ENCODE measurements at regions not wholly inside any gene's neighbourhood (a gene's known extent, or its start where the extent isn't known, plus 50 kb on each side); places are given as distances from the start of the nearest gene placed in this dataset.

DNA sequence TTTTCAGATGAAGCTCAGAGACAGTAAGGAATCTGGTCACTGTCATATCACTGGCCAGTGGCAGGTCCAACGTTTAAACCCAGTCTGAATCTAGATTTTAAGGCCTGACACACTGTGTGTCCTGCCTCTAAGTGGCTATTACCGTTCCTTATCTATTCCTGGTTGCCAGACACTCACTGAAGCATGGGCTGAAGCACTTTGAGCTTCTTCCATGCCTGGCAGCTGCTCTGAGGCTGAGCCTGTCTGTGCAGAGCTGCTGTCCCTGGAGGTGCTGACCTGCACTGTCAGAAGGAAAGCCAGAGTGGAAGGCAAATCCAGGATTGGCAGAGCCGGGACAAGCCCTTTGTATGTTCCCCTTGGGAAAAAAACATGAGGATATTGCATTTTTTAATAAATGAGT, 109.2 kb upstream of the SLC7A1 start:
- no peaks in the 10 kb centered on the region for H3K4me1 ChIP-seq (ENCODE audit: insufficient read depth)
- no peak overlapping the region for H2AFZ ChIP-seq
- H3K4me2 ChIP-seq = no peak overlapping the region
- H3K9me3 ChIP-seq (ENCODE audit: low read depth) = no peaks in the 10 kb centered on the region
- no peaks in the 10 kb centered on the region for H3K27me3 ChIP-seq
- TF ChIP-seq CTCF (IDR thresholded peaks at IDR 0.05; ENCODE audit: poor library complexity) (no peak), EZH2 (IDR thresholded peaks at IDR 0.05; ENCODE audit: borderline replicate concordance) (no peak), EZH2phosphoT487 (IDR thresholded peaks at IDR 0.05; ENCODE audit: low read depth, severe bottlenecking, unreplicated experiment) (no peak)
- H3K36me3 ChIP-seq (replicated peaks; ENCODE audit: insufficient read depth, low read depth) = no peaks in the 10 kb centered on the region
- no peak overlapping the region for H3K4me3 ChIP-seq
- no peak for DNase-seq (ENCODE audit: low spot score)
- 22% methylated on average over 3 of the region's 3 CpGs for WGBS (ENCODE audit: low lambda C conversion rate, missing lambda C conversion rate)
- H3K9me2 ChIP-seq (replicated peaks; ENCODE audit: insufficient read depth) = no peaks in the 10 kb centered on the region
- H3K79me2 ChIP-seq = no peaks in the 10 kb centered on the region
- H4K20me1 ChIP-seq (ENCODE audit: insufficient read depth, poor library complexity, severe bottlenecking) = no peaks in the 10 kb centered on the region
- no peak overlapping the region for H3K27ac ChIP-seq

GRCh38 chr13:29703421-29703820, 107.9 kb upstream of the SLC7A1 start:
- no peak overlapping the region for H2AFZ ChIP-seq
- DNase-seq (ENCODE audit: low spot score) = no peak
- no peaks in the 10 kb centered on the region for H3K4me1 ChIP-seq (ENCODE audit: insufficient read depth)
- TF ChIP-seq EZH2 (IDR thresholded peaks at IDR 0.05; ENCODE audit: borderline replicate concordance) (no peak), EZH2phosphoT487 (IDR thresholded peaks at IDR 0.05; ENCODE audit: low read depth, severe bottlenecking, unreplicated experiment) (no peak), CTCF (IDR thresholded peaks at IDR 0.05; ENCODE audit: poor library complexity) (no peak)
- no peak overlapping the region for H3K4me2 ChIP-seq
- H3K4me3 ChIP-seq = no peak overlapping the region
- no peaks in the 10 kb centered on the region for H3K36me3 ChIP-seq (replicated peaks; ENCODE audit: insufficient read depth, low read depth)
- 65% methylated on average over 4 of the region's 4 CpGs for WGBS (ENCODE audit: low lambda C conversion rate, missing lambda C conversion rate)
- no peaks in the 10 kb centered on the region for H3K79me2 ChIP-seq
- no peaks in the 10 kb centered on the region for H4K20me1 ChIP-seq (ENCODE audit: insufficient read depth, poor library complexity, severe bottlenecking)
- H3K9me2 ChIP-seq (replicated peaks; ENCODE audit: insufficient read depth) = no peaks in the 10 kb centered on the region
- H3K27me3 ChIP-seq = no peaks in the 10 kb centered on the region
- no peak overlapping the region for H3K27ac ChIP-seq
- H3K9me3 ChIP-seq (ENCODE audit: low read depth) = no peaks in the 10 kb centered on the region

DNA sequence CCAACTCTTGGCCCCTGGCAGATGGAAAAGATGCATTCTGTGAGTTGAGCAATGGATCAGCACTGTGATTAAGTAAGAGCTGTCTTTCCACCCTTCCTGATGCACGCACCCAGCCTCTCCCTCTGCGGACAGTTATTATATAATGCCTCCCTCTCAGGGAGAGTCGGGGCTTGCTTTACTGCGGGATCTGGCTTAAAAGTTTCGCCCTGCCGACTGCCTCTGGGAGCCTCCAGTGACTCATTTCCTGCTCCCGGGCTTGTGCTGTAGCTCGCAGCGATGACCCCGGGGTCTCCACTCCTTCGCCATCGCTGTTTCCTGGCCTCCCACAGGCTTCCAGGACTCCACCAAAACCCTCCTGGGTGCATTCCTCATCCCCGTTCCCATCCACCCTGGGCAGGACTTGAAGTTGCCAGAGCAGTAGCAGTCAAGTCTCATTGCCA, 107.4 kb upstream of the SLC7A1 start:
- no peaks in the 10 kb centered on the region for H3K4me1 ChIP-seq (ENCODE audit: insufficient read depth)
- H2AFZ ChIP-seq = no peak overlapping the region
- H3K27me3 ChIP-seq = no peaks in the 10 kb centered on the region
- 38% methylated on average over 13 of the region's 13 CpGs for WGBS (ENCODE audit: low lambda C conversion rate, missing lambda C conversion rate)
- no peaks in the 10 kb centered on the region for H3K9me3 ChIP-seq (ENCODE audit: low read depth)
- no peaks in the 10 kb centered on the region for H3K79me2 ChIP-seq
- H3K36me3 ChIP-seq (replicated peaks; ENCODE audit: insufficient read depth, low read depth) = no peaks in the 10 kb centered on the region
- H3K4me3 ChIP-seq = no peak overlapping the region
- H3K27ac ChIP-seq = no peak overlapping the region
- H3K4me2 ChIP-seq = peak overlapping the region; percentile 11
- peak; percentile 40 for DNase-seq (ENCODE audit: low spot score)
- H3K9me2 ChIP-seq (replicated peaks; ENCODE audit: insufficient read depth) = no peaks in the 10 kb centered on the region
- TF ChIP-seq EZH2 (IDR thresholded peaks at IDR 0.05; ENCODE audit: borderline replicate concordance) (no peak), EZH2phosphoT487 (IDR thresholded peaks at IDR 0.05; ENCODE audit: low read depth, severe bottlenecking, unreplicated experiment) (no peak)
- no peaks in the 10 kb centered on the region for H4K20me1 ChIP-seq (ENCODE audit: insufficient read depth, poor library complexity, severe bottlenecking)

- no peak for DNase-seq (ENCODE audit: low spot score)
- Histone ChIP-seq H3K9me2 (replicated peaks; ENCODE audit: insufficient read depth) (no peaks in the 10 kb centered on the region), H3K27me3 (no peaks in the 10 kb centered on the region), H3K27ac (no peak overlapping the region), H3K4me3 (no peak overlapping the region), H3K4me1 (ENCODE audit: insufficient read depth) (no peaks in the 10 kb centered on the region), H4K20me1 (ENCODE audit: insufficient read depth, poor library complexity, severe bottlenecking) (no peaks in the 10 kb centered on the region), H3K79me2 (no peaks in the 10 kb centered on the region), H2AFZ (no peak overlapping the region), H3K9me3 (ENCODE audit: low read depth) (no peaks in the 10 kb centered on the region), H3K36me3 (replicated peaks; ENCODE audit: insufficient read depth, low read depth) (no peaks in the 10 kb centered on the region), H3K4me2 (no peak overlapping the region)
- no peak for TF ChIP-seq EZH2phosphoT487 (IDR thresholded peaks at IDR 0.05; ENCODE audit: low read depth, severe bottlenecking, unreplicated experiment)
- no peak for TF ChIP-seq CTCF (IDR thresholded peaks at IDR 0.05; ENCODE audit: poor library complexity)
- TF ChIP-seq EZH2 (IDR thresholded peaks at IDR 0.05; ENCODE audit: borderline replicate concordance) = no peak
- WGBS (ENCODE audit: low lambda C conversion rate, missing lambda C conversion rate) = 66% methylated on average over 3 of the region's 3 CpGs
Measured at GRCh38 chr13:29698106-29698505, 102.6 kb upstream of the SLC7A1 start.

All from hepatocyte (in vitro differentiated cells).